ENCODE measurements at regions not wholly inside any gene's neighbourhood (a gene's known extent, or its start where the extent isn't known, plus 50 kb on each side); places are given as distances from the start of the nearest gene placed in this dataset.

DNA sequence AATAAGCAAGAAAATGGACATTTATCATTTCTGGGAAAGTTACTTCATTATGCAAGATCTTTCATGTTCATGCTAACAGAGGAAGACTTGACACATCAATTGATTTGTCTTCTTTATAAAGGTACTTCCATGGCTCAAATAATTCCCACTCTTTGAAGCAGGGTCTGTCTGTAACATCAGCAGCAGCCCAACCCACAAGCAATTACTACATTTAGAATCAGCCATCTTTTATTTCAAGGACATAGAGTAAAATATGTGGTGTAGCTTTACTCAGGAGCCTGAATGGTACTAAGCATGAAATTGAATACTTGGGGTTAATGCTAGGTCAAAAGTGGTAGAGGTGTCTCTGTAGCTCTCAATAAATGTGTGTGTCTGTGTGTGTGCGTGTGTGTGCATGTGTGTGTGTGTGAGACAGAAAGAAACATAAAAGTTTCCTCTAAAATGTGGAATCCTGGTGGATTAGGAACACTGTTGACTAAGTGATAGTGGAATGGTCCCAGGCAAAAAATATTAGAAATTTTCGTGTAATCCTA, 581.1 kb downstream of the CAAP1 start:
- ATAC-seq (no peak), DNase-seq (ENCODE audit: low read depth, low spot score) (no peak)
- in situ Hi-C loops (cut with HindIII; ENCODE audit: low pct_unique_long_range_greater_than_20kb, low sequenced_read_pairs) = no loop called here
- Histone ChIP-seq H3K4me1 (ENCODE audit: control insufficient read depth, insufficient read depth, low read length) (no peaks in the 10 kb centered on the region), H3K9me3 (ENCODE audit: control insufficient read depth, insufficient read depth, low read depth, low read length) (no peaks in the 10 kb centered on the region), H3K4me3 (ENCODE audit: low read depth in 2 of 2, low read length in 2 of 2) (no peak overlapping the region), H3K27me3 (ENCODE audit: control insufficient read depth, insufficient read depth, low read length) (no peaks in the 10 kb centered on the region), H3K36me3 (ENCODE audit: control insufficient read depth, insufficient read depth, low read length) (no peaks in the 10 kb centered on the region), H3K27ac (ENCODE audit: low read length) (no peak overlapping the region)
- intact Hi-C loops (cut with micrococcal nuclease; ENCODE audit: unreplicated experiment) = no loop called here
- POLR2A ChIA-PET = no interaction called here
- BruUV-seq (replicated peaks) = no TSS peak
- TF ChIP-seq, protein P1, sequence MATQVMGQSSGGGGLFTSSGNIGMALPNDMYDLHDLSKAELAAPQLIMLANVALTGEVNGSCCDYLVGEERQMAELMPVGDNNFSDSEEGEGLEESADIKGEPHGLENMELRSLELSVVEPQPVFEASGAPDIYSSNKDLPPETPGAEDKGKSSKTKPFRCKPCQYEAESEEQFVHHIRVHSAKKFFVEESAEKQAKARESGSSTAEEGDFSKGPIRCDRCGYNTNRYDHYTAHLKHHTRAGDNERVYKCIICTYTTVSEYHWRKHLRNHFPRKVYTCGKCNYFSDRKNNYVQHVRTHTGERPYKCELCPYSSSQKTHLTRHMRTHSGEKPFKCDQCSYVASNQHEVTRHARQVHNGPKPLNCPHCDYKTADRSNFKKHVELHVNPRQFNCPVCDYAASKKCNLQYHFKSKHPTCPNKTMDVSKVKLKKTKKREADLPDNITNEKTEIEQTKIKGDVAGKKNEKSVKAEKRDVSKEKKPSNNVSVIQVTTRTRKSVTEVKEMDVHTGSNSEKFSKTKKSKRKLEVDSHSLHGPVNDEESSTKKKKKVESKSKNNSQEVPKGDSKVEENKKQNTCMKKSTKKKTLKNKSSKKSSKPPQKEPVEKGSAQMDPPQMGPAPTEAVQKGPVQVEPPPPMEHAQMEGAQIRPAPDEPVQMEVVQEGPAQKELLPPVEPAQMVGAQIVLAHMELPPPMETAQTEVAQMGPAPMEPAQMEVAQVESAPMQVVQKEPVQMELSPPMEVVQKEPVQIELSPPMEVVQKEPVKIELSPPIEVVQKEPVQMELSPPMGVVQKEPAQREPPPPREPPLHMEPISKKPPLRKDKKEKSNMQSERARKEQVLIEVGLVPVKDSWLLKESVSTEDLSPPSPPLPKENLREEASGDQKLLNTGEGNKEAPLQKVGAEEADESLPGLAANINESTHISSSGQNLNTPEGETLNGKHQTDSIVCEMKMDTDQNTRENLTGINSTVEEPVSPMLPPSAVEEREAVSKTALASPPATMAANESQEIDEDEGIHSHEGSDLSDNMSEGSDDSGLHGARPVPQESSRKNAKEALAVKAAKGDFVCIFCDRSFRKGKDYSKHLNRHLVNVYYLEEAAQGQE (IDR thresholded peaks at IDR 0.05; ENCODE audit: insufficient read depth in 1 of 2, low read depth in 2 of 2, low read length in 1 of 2) = no peak
- no peak for TF ChIP-seq TCF7L2 (IDR thresholded peaks at IDR 0.05; ENCODE audit: low read depth, low read length)
- TF ChIP-seq SIN3A (IDR thresholded peaks at IDR 0.05; ENCODE audit: borderline replicate concordance, insufficient read depth, low read depth, low read length) = no peak
- TF ChIP-seq, protein P2, sequence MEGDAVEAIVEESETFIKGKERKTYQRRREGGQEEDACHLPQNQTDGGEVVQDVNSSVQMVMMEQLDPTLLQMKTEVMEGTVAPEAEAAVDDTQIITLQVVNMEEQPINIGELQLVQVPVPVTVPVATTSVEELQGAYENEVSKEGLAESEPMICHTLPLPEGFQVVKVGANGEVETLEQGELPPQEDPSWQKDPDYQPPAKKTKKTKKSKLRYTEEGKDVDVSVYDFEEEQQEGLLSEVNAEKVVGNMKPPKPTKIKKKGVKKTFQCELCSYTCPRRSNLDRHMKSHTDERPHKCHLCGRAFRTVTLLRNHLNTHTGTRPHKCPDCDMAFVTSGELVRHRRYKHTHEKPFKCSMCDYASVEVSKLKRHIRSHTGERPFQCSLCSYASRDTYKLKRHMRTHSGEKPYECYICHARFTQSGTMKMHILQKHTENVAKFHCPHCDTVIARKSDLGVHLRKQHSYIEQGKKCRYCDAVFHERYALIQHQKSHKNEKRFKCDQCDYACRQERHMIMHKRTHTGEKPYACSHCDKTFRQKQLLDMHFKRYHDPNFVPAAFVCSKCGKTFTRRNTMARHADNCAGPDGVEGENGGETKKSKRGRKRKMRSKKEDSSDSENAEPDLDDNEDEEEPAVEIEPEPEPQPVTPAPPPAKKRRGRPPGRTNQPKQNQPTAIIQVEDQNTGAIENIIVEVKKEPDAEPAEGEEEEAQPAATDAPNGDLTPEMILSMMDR (IDR thresholded peaks at IDR 0.05) = no peak
- TF ChIP-seq POLR2AphosphoS5 (IDR thresholded peaks at IDR 0.05; ENCODE audit: low read depth, low read length) = no peak
- CTCF ChIA-PET = no interaction called here

GRCh38 chr9:26310294-26310693, 582.3 kb downstream of the CAAP1 start:
- DNase-seq (ENCODE audit: low read depth, low spot score) (no peak), ATAC-seq (no peak)
- POLR2A ChIA-PET = no interaction called here
- Histone ChIP-seq H3K4me3 (ENCODE audit: low read depth in 2 of 2, low read length in 2 of 2) (no peak overlapping the region), H3K27me3 (ENCODE audit: control insufficient read depth, insufficient read depth, low read length) (no peaks in the 10 kb centered on the region), H3K4me1 (ENCODE audit: control insufficient read depth, insufficient read depth, low read length) (no peaks in the 10 kb centered on the region), H3K9me3 (ENCODE audit: control insufficient read depth, insufficient read depth, low read depth, low read length) (no peaks in the 10 kb centered on the region), H3K27ac (ENCODE audit: low read length) (no peak overlapping the region), H3K36me3 (ENCODE audit: control insufficient read depth, insufficient read depth, low read length) (no peaks in the 10 kb centered on the region)
- intact Hi-C loops (cut with micrococcal nuclease; ENCODE audit: unreplicated experiment) = no loop called here
- TF ChIP-seq SIN3A (IDR thresholded peaks at IDR 0.05; ENCODE audit: borderline replicate concordance, insufficient read depth, low read depth, low read length) (no peak), POLR2AphosphoS5 (IDR thresholded peaks at IDR 0.05; ENCODE audit: low read depth, low read length) (no peak), TCF7L2 (IDR thresholded peaks at IDR 0.05; ENCODE audit: low read depth, low read length) (no peak)
- TF ChIP-seq, protein P2 (IDR thresholded peaks at IDR 0.05) = no peak
- TF ChIP-seq, protein P1 (IDR thresholded peaks at IDR 0.05; ENCODE audit: insufficient read depth in 1 of 2, low read depth in 2 of 2, low read length in 1 of 2) = no peak
- CTCF ChIA-PET = no interaction called here
- in situ Hi-C loops (cut with HindIII; ENCODE audit: low pct_unique_long_range_greater_than_20kb, low sequenced_read_pairs) = no loop called here
- BruUV-seq (replicated peaks) = no TSS peak
